CD4-positive, alpha-beta T cell (primary cell): ENCODE measurements at regions not wholly inside any gene's neighbourhood (a gene's known extent, or its start where the extent isn't known, plus 50 kb on each side); places are given as distances from the start of the nearest gene placed in this dataset.

ENCODE experiments used
- ATAC-seq: fragments of 200-7000 bp; cut with Tn5 transposase; one replicate; pipeline ENCODE4 v1.10.0; 2022; ENCODE audit warnings: mild to moderate bottlenecking; ENCODE audit not compliant: poor library complexity
- CTCF ChIA-PET: fragments of 350-600 bp; sonication (Branson Sonifier 250); formaldehyde crosslinking; loops from one replicate; lab custom pipeline; 2021; ENCODE audit warnings: antibody characterized with exemption, inconsistent platforms; lab: Charles Lee
- POLR2A ChIA-PET: fragments of 350-600 bp; sonication (Branson Sonifier 250); formaldehyde crosslinking; loops from one replicate; lab custom pipeline; 2021; ENCODE audit warnings: antibody characterized with exemption, inconsistent platforms; lab: Charles Lee
- DNase-seq, 14 experiments: peaks; one replicate each; pipeline ENCODE4 v3.0.0-alpha.2; 2013 to 2020; ENCODE audit warnings: mixed read lengths in 2 of 14
- H3K27ac ChIP-seq, 2 donors: one replicate each; pipeline versions ENCODE4 v1.5.1 to v1.7.0; 2013; ENCODE audit warnings: low read length in 2 of 2, low read depth in 1 of 2, mild to moderate bottlenecking in 1 of 2
- H3K27me3 ChIP-seq, 2 experiments: 1 replicate in 1 of 2; 2 replicates in 1 of 2; pipeline versions ENCODE4 v1.6.1 to v1.7.0; 2013; ENCODE audit warnings: low read length in 2 of 2, control low read depth in 1 of 2, mild to moderate bottlenecking in 1 of 2, moderate library complexity in 1 of 2; ENCODE audit not compliant: insufficient read depth in 2 of 2, control insufficient read depth in 1 of 2
- H3K36me3 ChIP-seq: one replicate; pipeline ENCODE4 v1.6.1; 2013; ENCODE audit warnings: low read length, control low read depth; ENCODE audit not compliant: insufficient read depth
- H3K4me1 ChIP-seq: one replicate; pipeline ENCODE4 v1.6.1; 2013; ENCODE audit warnings: low read length, control low read depth; ENCODE audit not compliant: insufficient read depth
- H3K4me3 ChIP-seq: one replicate; pipeline ENCODE4 v1.5.1; 2013; ENCODE audit warnings: mild to moderate bottlenecking, low read length, moderate library complexity
- H3K9me3 ChIP-seq, 2 experiments: 1 replicate in 1 of 2; 2 replicates in 1 of 2; pipeline versions ENCODE4 v1.6.1 to v1.7.0; 2013; ENCODE audit warnings: low read length in 2 of 2, mild to moderate bottlenecking in 2 of 2, control low read depth in 1 of 2, moderate library complexity in 1 of 2; ENCODE audit not compliant: control insufficient read depth in 1 of 2, insufficient read depth in 1 of 2
- H3K27ac Mint-ChIP-seq: one replicate; pipeline ENCODE4 v1.8.0; 2020; ENCODE audit warnings: mixed read lengths
- H3K27me3 Mint-ChIP-seq: one replicate; pipeline ENCODE4 v1.8.0; 2021; ENCODE audit warnings: mixed read lengths
- H3K36me3 Mint-ChIP-seq: one replicate; pipeline ENCODE4 v1.8.0; 2021; ENCODE audit warnings: low read depth, mixed read lengths
- H3K4me1 Mint-ChIP-seq: one replicate; pipeline ENCODE4 v1.8.0; 2021; ENCODE audit warnings: low read depth, mixed read lengths
- H3K4me3 Mint-ChIP-seq: one replicate; pipeline ENCODE4 v1.8.0; 2020; ENCODE audit warnings: mild to moderate bottlenecking, mixed read lengths
- H3K9me3 Mint-ChIP-seq: one replicate; pipeline ENCODE4 v1.8.0; 2020; ENCODE audit warnings: mixed read lengths
- CTCF ChIP-seq: fragments of 200-600 bp; IDR thresholded peaks from one replicate; pipeline ENCODE4 v1.8.0; 2022; ENCODE audit warnings: antibody characterized with exemption, mild to moderate bottlenecking
- intact Hi-C, 2 experiments: fragments of 100-400 bp; cut with DNase I in 1 of 2; cut with micrococcal nuclease in 1 of 2; formaldehyde crosslinking; loops; one replicate each; pipeline versions ENCODE4 v1.15.1 to v1.9.0; 2023 to 2025; cut with DNase I, micrococcal nuclease

DNA sequence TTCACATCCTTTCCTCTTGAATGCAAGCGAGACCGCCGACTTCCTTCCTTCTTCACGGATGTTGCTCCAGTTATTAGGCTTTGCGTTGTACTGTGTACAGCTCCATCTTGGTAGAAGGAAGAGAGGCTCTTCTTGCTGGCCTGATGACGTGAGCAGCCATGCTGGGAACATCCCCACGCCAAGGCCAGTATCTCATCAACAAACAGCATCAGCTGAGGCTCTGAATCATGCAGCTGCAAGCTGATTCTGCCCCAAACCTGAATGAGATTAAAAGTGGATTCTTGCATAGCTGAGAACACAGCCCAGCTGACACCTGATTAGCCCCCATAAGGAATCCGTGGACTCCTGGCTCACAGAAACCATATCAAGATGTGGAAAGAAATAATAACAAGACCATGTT, 809.6 kb downstream of the EFNB2 start:
- no peak for ATAC-seq

GRCh38 chr13:105721016-105721415, 814.4 kb downstream of the EFNB2 start:
- no peak overlapping the region for H3K4me3 ChIP-seq
- Mint-ChIP-seq H3K9me3 (peaks cover 2% of the 10 kb centered on the region), H3K27ac (no peak overlapping the region), H3K4me1 (no peaks in the 10 kb centered on the region), H3K36me3 (no peaks in the 10 kb centered on the region), H3K4me3 (no peak overlapping the region), H3K27me3 (no peaks in the 10 kb centered on the region)
- DNase-seq (no peak), ATAC-seq (no peak)
- intact Hi-C loops = no loop called here
- H3K9me3 ChIP-seq = no peaks in the 10 kb centered on the region
- ChIA-PET POLR2A (no interaction called here), CTCF (no interaction called here)
- H3K36me3 ChIP-seq = no peaks in the 10 kb centered on the region
- H3K27ac ChIP-seq = no peak overlapping the region
- no peaks in the 10 kb centered on the region for H3K27me3 ChIP-seq
- no peak for TF ChIP-seq CTCF
- no peaks in the 10 kb centered on the region for H3K4me1 ChIP-seq

More for the DNA sequence above, 809.6 kb downstream of the EFNB2 start:
- H3K36me3 Mint-ChIP-seq = no peaks in the 10 kb centered on the region
- H3K27ac Mint-ChIP-seq = no peak overlapping the region
- no peak for DNase-seq
- ChIA-PET POLR2A (no interaction called here), CTCF (interaction anchor here (1.0 kb wide), 1 partner anchor 15 kb away, joined by 3 read pairs; no protein-coding TSS in a partner anchor)
- H3K27me3 ChIP-seq = no peaks in the 10 kb centered on the region
- H3K36me3 ChIP-seq = no peaks in the 10 kb centered on the region
- H3K4me3 Mint-ChIP-seq = no peak overlapping the region
- TF ChIP-seq CTCF = no peak
- intact Hi-C loops = no loop called here
- no peaks in the 10 kb centered on the region for H3K27me3 Mint-ChIP-seq
- H3K4me1 ChIP-seq = no peaks in the 10 kb centered on the region
- H3K4me3 ChIP-seq = no peak overlapping the region
- H3K4me1 Mint-ChIP-seq = no peaks in the 10 kb centered on the region
- peaks cover 0 to 3% of the 10 kb centered on the region in 2 experiments for H3K9me3 ChIP-seq
- H3K9me3 Mint-ChIP-seq = no peaks in the 10 kb centered on the region
- no peak overlapping the region for H3K27ac ChIP-seq

- DNase-seq (no peak), ATAC-seq (no peak)
- Histone ChIP-seq H3K9me3 (no peaks in the 10 kb centered on the region), H3K4me1 (no peaks in the 10 kb centered on the region), H3K27me3 (no peaks in the 10 kb centered on the region), H3K4me3 (no peak overlapping the region), H3K36me3 (no peaks in the 10 kb centered on the region), H3K27ac (no peak overlapping the region)
- H3K4me1 Mint-ChIP-seq = no peaks in the 10 kb centered on the region
- no peak overlapping the region for H3K4me3 Mint-ChIP-seq
- no peaks in the 10 kb centered on the region for H3K27me3 Mint-ChIP-seq
- peaks cover 2% of the 10 kb centered on the region for H3K9me3 Mint-ChIP-seq
- H3K27ac Mint-ChIP-seq = no peak overlapping the region
- POLR2A ChIA-PET = no interaction called here
- intact Hi-C loops = no loop called here
- H3K36me3 Mint-ChIP-seq = no peaks in the 10 kb centered on the region
- no peak for TF ChIP-seq CTCF
- CTCF ChIA-PET = no interaction called here
These were observed 815.6 kb downstream of the EFNB2 start for GRCh38 chr13:105719859-105720258.
